ENCODE measurements at regions not wholly inside any gene's neighbourhood (a gene's known extent, or its start where the extent isn't known, plus 50 kb on each side); places are given as distances from the start of the nearest gene placed in this dataset.

GRCh38 chrX:39829965-39830364, 267.8 kb downstream of the BCOR start:
- H2BK120ac ChIP-seq (ENCODE audit: low read depth, low read length), result no peak overlapping the region
- H3K79me1 ChIP-seq (ENCODE audit: low read depth in 1 of 2, low read length in 2 of 2), result no peaks in the 10 kb centered on the region
- no peaks in the 10 kb centered on the region for H4K20me1 ChIP-seq (ENCODE audit: insufficient read depth, low read length)
- CTCF ChIA-PET, result no interaction called here
- no CpG with 5 or more reads among the region's 1 CpG for WGBS, 2 experiments (ENCODE audit: extremely low coverage in 2 of 2, insufficient read length in 1 of 2)
- H2AK5ac ChIP-seq (ENCODE audit: low read depth, low read length), result no peak overlapping the region
- TF ChIP-seq NFE2L2 (IDR thresholded peaks at IDR 0.05; ENCODE audit: low read depth, low read length), result no peak
- TF ChIP-seq MAZ (IDR thresholded peaks at IDR 0.05; ENCODE audit: borderline replicate concordance, low read depth, low read length), result no peak
- intact Hi-C loops (cut with micrococcal nuclease), result no loop called here
- H3K9me3 ChIP-seq (ENCODE audit: control insufficient read depth, insufficient read depth, low read length), result peaks cover 5% of the 10 kb centered on the region; the same call in 1 of the 2 replicates
- H4K5ac ChIP-seq (ENCODE audit: low read depth, low read length), result no peak overlapping the region
- ATAC-seq (ENCODE audit: low read depth) (no peak), DNase-seq (no peak)
- no peak overlapping the region for H4K8ac ChIP-seq (ENCODE audit: low read depth in 2 of 2, low read length in 2 of 2)
- no peaks in the 10 kb centered on the region for H3K4me1 ChIP-seq (ENCODE audit: control insufficient read depth, insufficient read depth, low read length)
- peaks cover 36% of the 10 kb centered on the region for H3K27me3 ChIP-seq (ENCODE audit: control insufficient read depth, insufficient read depth, low read length)
- no peak overlapping the region for H2BK20ac ChIP-seq (ENCODE audit: low read depth, low read length)
- no TSS peak for BruUV-seq (replicated peaks)
- H3K9ac ChIP-seq (ENCODE audit: low read depth, low read length), result no peak overlapping the region
- H3K4me3 ChIP-seq (ENCODE audit: insufficient read depth, low read depth, low read length), result no peak overlapping the region
- no peaks in the 10 kb centered on the region for H3K36me3 ChIP-seq (ENCODE audit: control insufficient read depth, insufficient read depth, low read length)
- no peak overlapping the region for H4K91ac ChIP-seq (ENCODE audit: insufficient read depth, low read depth, low read length)
- dilution Hi-C loops (cut with HindIII; ENCODE audit: low sequenced_read_pairs, unreplicated experiment), result no loop called here
- in situ Hi-C loops (cut with MboI; ENCODE audit: low sequenced_read_pairs), result no loop called here
- no peak overlapping the region for H3K18ac ChIP-seq (ENCODE audit: low read depth, low read length)
- H3K4me2 ChIP-seq (ENCODE audit: low read depth, low read length), result no peak overlapping the region
- POLR2A ChIA-PET (ENCODE audit: unreplicated experiment), result no interaction called here
- H2BK5ac ChIP-seq (ENCODE audit: low read depth, low read length, poor library complexity, severe bottlenecking), result no peak overlapping the region
- H3K23ac ChIP-seq (ENCODE audit: low read depth, low read length), result no peak overlapping the region
- peak overlapping the region; percentile 28 for H2AK9ac ChIP-seq (replicated peaks; ENCODE audit: low read depth, low read length, poor library complexity)
- H3K14ac ChIP-seq (replicated peaks; ENCODE audit: low read depth, low read length), result no peak overlapping the region
- no peak overlapping the region for H2BK15ac ChIP-seq (ENCODE audit: low read depth, low read length)
- H2AFZ ChIP-seq (replicated peaks; ENCODE audit: low read length, poor library complexity), result no peak overlapping the region
- H3K9me1 ChIP-seq (ENCODE audit: insufficient read depth, low read length), result no peaks in the 10 kb centered on the region
- H3K4ac ChIP-seq (ENCODE audit: low read depth, low read length), result no peak overlapping the region
- H3K56ac ChIP-seq (ENCODE audit: extremely low read depth, insufficient read depth, low read length), result no peak overlapping the region
- no peak overlapping the region for H3K27ac ChIP-seq (ENCODE audit: insufficient read depth, low read length)

Measured in IMR-90 (cell line).